DOHH2 (cell line): ENCODE measurements at regions not wholly inside any gene's neighbourhood (a gene's known extent, or its start where the extent isn't known, plus 50 kb on each side); places are given as distances from the start of the nearest gene placed in this dataset.

Experiments
- H3F3A ChIP-seq: fragments of 200-600 bp; sonication (generic), shearing (Covaris generic); 2 replicates; pipeline ENCODE4 v1.6.0; 2016; ENCODE audit warnings: antibody characterized with exemption, mild to moderate bottlenecking; ENCODE audit not compliant: control insufficient read depth, insufficient read depth
- H3K27ac ChIP-seq: fragments of 200-600 bp; sonication (generic); 2 replicates; pipeline ENCODE4 v1.5.1; 2014; ENCODE audit warnings: low read depth, mild to moderate bottlenecking, low read length, moderate library complexity
- H3K27me3 ChIP-seq: fragments of 200-600 bp; sonication (generic); 2 replicates; pipeline ENCODE4 v1.6.1; 2014; ENCODE audit warnings: mild to moderate bottlenecking, low read length, mixed read lengths; ENCODE audit not compliant: control insufficient read depth
- H3K36me3 ChIP-seq: fragments of 200-600 bp; sonication (generic); 2 replicates; pipeline ENCODE4 v1.6.1; 2014; ENCODE audit warnings: mild to moderate bottlenecking, low read length, moderate library complexity, mixed read lengths; ENCODE audit not compliant: control insufficient read depth
- H3K4me1 ChIP-seq: fragments of 200-600 bp; sonication (generic); 2 replicates; pipeline ENCODE4 v1.6.1; 2014; ENCODE audit warnings: mild to moderate bottlenecking, low read length, mixed read lengths; ENCODE audit not compliant: control insufficient read depth
- H3K4me2 ChIP-seq: fragments of 200-600 bp; sonication (generic); 2 replicates; pipeline ENCODE4 v1.6.0; 2014; ENCODE audit warnings: mild to moderate bottlenecking, low read length, moderate library complexity
- H3K4me3 ChIP-seq: fragments of 200-600 bp; sonication (generic); 2 replicates; pipeline ENCODE4 v1.5.1; 2014; ENCODE audit warnings: mild to moderate bottlenecking, low read length, mixed read lengths
- H3K79me2 ChIP-seq: fragments of 200-600 bp; sonication (generic); 2 replicates; pipeline ENCODE4 v1.6.1; 2014; ENCODE audit warnings: mild to moderate bottlenecking, low read length, mixed read lengths; ENCODE audit not compliant: control insufficient read depth
- H3K9me2 ChIP-seq: fragments of 200-600 bp; sonication (generic); replicated peaks from 2 replicates; pipeline ENCODE4 v1.6.1; 2014; ENCODE audit warnings: mild to moderate bottlenecking, low read length, mixed read lengths; ENCODE audit not compliant: control insufficient read depth
- H3K9me3 ChIP-seq: fragments of 200-600 bp; sonication (generic); 2 replicates; pipeline ENCODE4 v1.6.1; 2014; ENCODE audit warnings: antibody characterized with exemption, low read length, mixed read lengths; ENCODE audit not compliant: control insufficient read depth, insufficient read depth
- H4K20me1 ChIP-seq: fragments of 200-600 bp; sonication (generic); 2 replicates; pipeline ENCODE4 v1.6.0; 2014; ENCODE audit warnings: low read depth, mild to moderate bottlenecking, antibody characterized with exemption, low read length, moderate library complexity; ENCODE audit not compliant: control insufficient read depth, insufficient read depth
- EZH2phosphoT487 ChIP-seq: fragments of 200-600 bp; sonication (generic); IDR thresholded peaks from 2 replicates; pipeline ENCODE4 v1.6.1; 2017; ENCODE audit warnings: borderline replicate concordance, mild to moderate bottlenecking, antibody characterized with exemption, low read length, moderate library complexity, mixed read lengths
- TF ChIP-seq, protein P1 (sequence below): fragments of 200-600 bp; sonication (generic); IDR thresholded peaks from one replicate; pipeline ENCODE4 v1.5.1; 2014; ENCODE audit warnings: antibody characterized with exemption, mild to moderate bottlenecking, low read depth, low read length; ENCODE audit not compliant: poor library complexity, severe bottlenecking

DNA sequence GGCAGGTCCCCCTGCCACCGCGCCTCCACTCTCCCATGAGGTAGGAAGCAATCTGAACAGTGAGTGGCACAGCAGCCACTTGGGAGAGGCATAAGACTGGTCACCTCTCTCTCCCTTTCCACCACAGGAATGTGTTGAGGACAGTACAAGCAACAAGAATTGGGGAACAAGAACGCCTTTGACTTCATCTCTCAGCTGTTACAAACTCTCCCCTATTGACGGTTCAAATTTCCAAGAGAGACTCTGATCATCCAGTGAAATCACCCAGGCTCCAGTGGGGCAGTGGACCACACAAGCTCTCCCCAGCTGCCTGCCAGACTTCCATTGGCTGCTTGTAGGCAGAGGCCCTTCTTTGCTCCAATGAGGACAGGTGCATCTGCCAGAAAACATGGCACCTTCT lies 249.9 kb upstream of the JUN start:
- H3K79me2 ChIP-seq = no peaks in the 10 kb centered on the region
- H3K27ac ChIP-seq = no peak overlapping the region
- H3K36me3 ChIP-seq = no peaks in the 10 kb centered on the region
- no peaks in the 10 kb centered on the region for H3K9me2 ChIP-seq
- no peaks in the 10 kb centered on the region for H3K27me3 ChIP-seq
- TF ChIP-seq, protein P1, sequence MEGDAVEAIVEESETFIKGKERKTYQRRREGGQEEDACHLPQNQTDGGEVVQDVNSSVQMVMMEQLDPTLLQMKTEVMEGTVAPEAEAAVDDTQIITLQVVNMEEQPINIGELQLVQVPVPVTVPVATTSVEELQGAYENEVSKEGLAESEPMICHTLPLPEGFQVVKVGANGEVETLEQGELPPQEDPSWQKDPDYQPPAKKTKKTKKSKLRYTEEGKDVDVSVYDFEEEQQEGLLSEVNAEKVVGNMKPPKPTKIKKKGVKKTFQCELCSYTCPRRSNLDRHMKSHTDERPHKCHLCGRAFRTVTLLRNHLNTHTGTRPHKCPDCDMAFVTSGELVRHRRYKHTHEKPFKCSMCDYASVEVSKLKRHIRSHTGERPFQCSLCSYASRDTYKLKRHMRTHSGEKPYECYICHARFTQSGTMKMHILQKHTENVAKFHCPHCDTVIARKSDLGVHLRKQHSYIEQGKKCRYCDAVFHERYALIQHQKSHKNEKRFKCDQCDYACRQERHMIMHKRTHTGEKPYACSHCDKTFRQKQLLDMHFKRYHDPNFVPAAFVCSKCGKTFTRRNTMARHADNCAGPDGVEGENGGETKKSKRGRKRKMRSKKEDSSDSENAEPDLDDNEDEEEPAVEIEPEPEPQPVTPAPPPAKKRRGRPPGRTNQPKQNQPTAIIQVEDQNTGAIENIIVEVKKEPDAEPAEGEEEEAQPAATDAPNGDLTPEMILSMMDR = no peak
- TF ChIP-seq EZH2phosphoT487 = no peak
- no peaks in the 10 kb centered on the region for H4K20me1 ChIP-seq
- H3K4me1 ChIP-seq = no peaks in the 10 kb centered on the region
- no peaks in the 10 kb centered on the region; the same call in 1 of the 2 replicates for H3K9me3 ChIP-seq
- H3K4me3 ChIP-seq = no peak overlapping the region
- H3K4me2 ChIP-seq = no peak overlapping the region
- no peaks in the 10 kb centered on the region for H3F3A ChIP-seq

DNA sequence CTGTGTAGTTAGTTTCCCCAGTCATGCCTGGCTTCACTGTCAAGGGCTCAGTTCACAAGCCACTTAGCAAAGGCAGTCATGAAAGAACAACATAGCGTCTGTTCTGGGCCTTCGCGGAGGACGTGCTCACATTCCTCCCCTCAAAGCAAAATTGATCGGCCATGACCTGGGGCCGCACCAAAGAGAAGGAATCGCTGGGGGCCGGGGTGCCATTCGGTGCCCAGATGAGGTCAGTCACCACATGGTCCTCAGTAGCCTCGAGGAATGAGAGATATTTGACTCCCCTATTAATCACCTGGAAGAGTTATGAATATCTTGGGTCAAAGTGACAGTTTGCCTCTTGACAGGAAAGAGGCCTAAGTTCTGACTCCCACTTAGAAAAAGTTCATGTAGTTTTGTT lies 251.1 kb upstream of the JUN start:
- Histone ChIP-seq H3K27me3 (no peaks in the 10 kb centered on the region), H3K9me2 (no peaks in the 10 kb centered on the region), H3K27ac (no peak overlapping the region), H3K79me2 (no peaks in the 10 kb centered on the region), H3K36me3 (no peaks in the 10 kb centered on the region), H3K4me3 (no peak overlapping the region), H3K4me2 (no peak overlapping the region), H4K20me1 (no peaks in the 10 kb centered on the region), H3F3A (no peaks in the 10 kb centered on the region), H3K4me1 (no peaks in the 10 kb centered on the region), H3K9me3 (no peaks in the 10 kb centered on the region; the same call in 1 of the 2 replicates)
- no peak for TF ChIP-seq EZH2phosphoT487
- TF ChIP-seq, protein P1 = no peak

DNA sequence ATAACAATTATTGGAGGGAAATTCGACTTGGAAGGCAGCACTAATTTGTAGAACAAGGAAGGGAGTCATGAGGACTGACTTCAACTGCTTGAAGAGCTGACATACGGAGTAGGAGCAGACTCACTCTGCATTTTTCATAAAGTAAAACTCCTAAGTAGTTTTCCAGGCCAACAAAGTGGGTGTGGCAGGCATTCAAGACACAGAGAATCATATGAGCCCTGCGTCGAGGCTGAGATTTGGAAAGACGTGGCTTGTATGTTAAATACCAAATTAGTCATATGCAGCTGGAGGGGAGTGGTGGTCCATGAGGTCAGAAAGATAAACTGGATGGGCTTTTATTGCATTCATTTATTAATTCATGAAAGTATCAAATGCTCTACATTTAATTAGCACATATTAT lies 255.7 kb upstream of the JUN start:
- Histone ChIP-seq H3F3A (no peaks in the 10 kb centered on the region), H3K4me2 (no peak overlapping the region), H3K27ac (no peak overlapping the region), H3K9me3 (no peaks in the 10 kb centered on the region; the same call in 1 of the 2 replicates), H3K27me3 (no peaks in the 10 kb centered on the region; the same call in 1 of the 2 replicates), H3K36me3 (no peaks in the 10 kb centered on the region), H4K20me1 (no peaks in the 10 kb centered on the region), H3K79me2 (no peaks in the 10 kb centered on the region), H3K4me3 (no peak overlapping the region), H3K9me2 (no peaks in the 10 kb centered on the region), H3K4me1 (no peaks in the 10 kb centered on the region)
- TF ChIP-seq, protein P1 = no peak
- no peak for TF ChIP-seq EZH2phosphoT487

- Histone ChIP-seq H3K27me3 (no peaks in the 10 kb centered on the region; the same call in 1 of the 2 replicates), H3K4me2 (no peak overlapping the region), H3K9me2 (no peaks in the 10 kb centered on the region), H3K36me3 (no peaks in the 10 kb centered on the region), H4K20me1 (no peaks in the 10 kb centered on the region), H3F3A (no peaks in the 10 kb centered on the region), H3K4me3 (no peak overlapping the region), H3K4me1 (no peaks in the 10 kb centered on the region), H3K27ac (no peak overlapping the region), H3K79me2 (no peaks in the 10 kb centered on the region), H3K9me3 (no peaks in the 10 kb centered on the region; the same call in 1 of the 2 replicates)
- TF ChIP-seq, protein P1 = no peak
- TF ChIP-seq EZH2phosphoT487 = no peak
These were observed 256.4 kb upstream of the FGGY start for GRCh38 chr1:59040486-59040885.
